H9 (cell line): ENCODE measurements at regions not wholly inside any gene's neighbourhood (a gene's known extent, or its start where the extent isn't known, plus 50 kb on each side); places are given as distances from the start of the nearest gene placed in this dataset.

Experiments
- DNase-seq: peaks from one replicate; pipeline ENCODE4 v3.0.0-alpha.2; 2017
- H2AFZ ChIP-seq: one replicate; pipeline ENCODE4 v1.6.1; 2013; ENCODE audit warnings: mild to moderate bottlenecking, low read length, control low read depth, moderate library complexity
- H2AK5ac ChIP-seq: 2 replicates; pipeline ENCODE4 v1.6.1; 2013; ENCODE audit warnings: low read length, control low read depth, mixed read lengths; ENCODE audit not compliant: insufficient read length
- H2BK120ac ChIP-seq: one replicate; pipeline ENCODE4 v1.6.1; 2013; ENCODE audit warnings: low read depth, mild to moderate bottlenecking, low read length, control low read depth, inconsistent platforms; ENCODE audit not compliant: poor library complexity, severe bottlenecking
- H2BK12ac ChIP-seq: 2 replicates; pipeline ENCODE4 v1.6.1; 2013; ENCODE audit warnings: low read length, control low read depth, mixed read lengths, low read depth; ENCODE audit not compliant: insufficient read length
- H2BK15ac ChIP-seq: 2 replicates; pipeline ENCODE4 v1.6.1; 2013; ENCODE audit warnings: low read depth, low read length, control low read depth
- H2BK20ac ChIP-seq: one replicate; pipeline ENCODE4 v1.6.1; 2013; ENCODE audit warnings: low read depth, mild to moderate bottlenecking, low read length, control low read depth, inconsistent platforms; ENCODE audit not compliant: poor library complexity, severe bottlenecking
- H2BK5ac ChIP-seq: 2 replicates; pipeline ENCODE4 v1.6.1; 2013; ENCODE audit warnings: low read length, control low read depth, mixed read lengths; ENCODE audit not compliant: insufficient read length
- H3K14ac ChIP-seq: 2 replicates; pipeline ENCODE4 v1.6.1; 2013; ENCODE audit warnings: low read length, control low read depth; ENCODE audit not compliant: insufficient read depth
- H3K18ac ChIP-seq: 2 replicates; pipeline ENCODE4 v1.6.1; 2013; ENCODE audit warnings: low read depth, mild to moderate bottlenecking, mixed read lengths, low read length, control low read depth; ENCODE audit not compliant: insufficient read length
- H3K23ac ChIP-seq: 2 replicates; pipeline ENCODE4 v1.6.1; 2013; ENCODE audit warnings: low read length, control low read depth, mixed read lengths, low read depth; ENCODE audit not compliant: insufficient read length
- H3K23me2 ChIP-seq: 2 replicates; pipeline ENCODE4 v1.6.1; 2013; ENCODE audit warnings: low read depth, mild to moderate bottlenecking, mixed read lengths, low read length, control low read depth; ENCODE audit not compliant: insufficient read length, poor library complexity, severe bottlenecking
- H3K27ac ChIP-seq: 2 replicates; pipeline ENCODE4 v1.5.1; 2013; ENCODE audit warnings: low read length, control low read depth, mixed read lengths, low read depth; ENCODE audit not compliant: insufficient read length
- H3K27me3 ChIP-seq: 2 replicates; pipeline ENCODE4 v1.6.1; 2013; ENCODE audit warnings: low read length, control low read depth, inconsistent platforms; ENCODE audit not compliant: insufficient read depth
- H3K4ac ChIP-seq: 2 replicates; pipeline ENCODE4 v1.6.1; 2013; ENCODE audit warnings: low read depth, mild to moderate bottlenecking, control low read depth, inconsistent platforms, low read length, moderate library complexity
- H3K4me1 ChIP-seq: 2 replicates; pipeline ENCODE4 v1.6.1; 2013; ENCODE audit warnings: low read length, control low read depth, inconsistent platforms; ENCODE audit not compliant: insufficient read depth
- H3K4me2 ChIP-seq: 2 replicates; pipeline ENCODE4 v1.6.1; 2013; ENCODE audit warnings: low read length, control low read depth, mixed read lengths; ENCODE audit not compliant: insufficient read length, insufficient read depth
- H3K56ac ChIP-seq: 2 replicates; pipeline ENCODE4 v1.6.1; 2013; ENCODE audit warnings: low read depth, mild to moderate bottlenecking, mixed read lengths, low read length, control low read depth; ENCODE audit not compliant: insufficient read length
- H3K79me1 ChIP-seq: 2 replicates; pipeline ENCODE4 v1.6.1; 2013; ENCODE audit warnings: low read depth, mild to moderate bottlenecking, moderate library complexity, low read length, control low read depth, inconsistent platforms; ENCODE audit not compliant: insufficient read depth, poor library complexity, severe bottlenecking
- H3K79me2 ChIP-seq: 2 replicates; pipeline ENCODE4 v1.6.1; 2013; ENCODE audit warnings: low read length, control low read depth, inconsistent platforms; ENCODE audit not compliant: insufficient read depth
- H3K9ac ChIP-seq: 2 replicates; pipeline ENCODE4 v1.6.1; 2013; ENCODE audit warnings: low read length, control low read depth, mixed read lengths; ENCODE audit not compliant: insufficient read length; ENCODE audit errors: extremely low read depth
- H3K9me3 ChIP-seq: one replicate; pipeline ENCODE4 v1.6.1; 2013; ENCODE audit warnings: low read depth, low read length, inconsistent platforms; ENCODE audit not compliant: control insufficient read depth
- H3T11ph ChIP-seq: one replicate; pipeline ENCODE4 v1.6.1; 2013; ENCODE audit warnings: mild to moderate bottlenecking, low read length, control low read depth, inconsistent platforms
- H4K20me1 ChIP-seq: one replicate; pipeline ENCODE4 v1.6.1; 2013; ENCODE audit not compliant: control insufficient read depth, insufficient read length, insufficient read depth
- H4K5ac ChIP-seq: 2 replicates; pipeline ENCODE4 v1.6.1; 2013; ENCODE audit warnings: low read depth, mild to moderate bottlenecking, mixed read lengths, low read length, control low read depth; ENCODE audit not compliant: insufficient read length
- H4K8ac ChIP-seq: replicated peaks from 2 replicates; pipeline ENCODE4 v1.6.1; 2013; ENCODE audit warnings: low read length, control low read depth, mixed read lengths, low read depth; ENCODE audit not compliant: insufficient read length
- H4K91ac ChIP-seq: 2 replicates; pipeline ENCODE4 v1.6.1; 2013; ENCODE audit warnings: low read depth, mild to moderate bottlenecking, moderate library complexity, mixed read lengths, low read length, control low read depth; ENCODE audit not compliant: insufficient read length
- H3K27ac Mint-ChIP-seq, 3 experiments: 2 replicates in 2 of 3; 3 replicates in 1 of 3; pipeline ENCODE4 v1.8.0; 2020 to 2021; ENCODE audit warnings: mixed read lengths in 3 of 3, mild to moderate bottlenecking in 1 of 3, moderate library complexity in 1 of 3
- H3K27me3 Mint-ChIP-seq: 2 replicates; pipeline ENCODE4 v1.8.0; 2021; ENCODE audit warnings: low read depth, mild to moderate bottlenecking, moderate library complexity, mixed read lengths
- H3K36me3 Mint-ChIP-seq, 3 experiments: 2 replicates in 2 of 3; 3 replicates in 1 of 3; pipeline ENCODE4 v1.8.0; 2020 to 2021; ENCODE audit warnings: low read depth in 3 of 3, mixed read lengths in 3 of 3; ENCODE audit not compliant: insufficient read depth in 1 of 3
- H3K4me1 Mint-ChIP-seq, 2 experiments: 2 replicates each; pipeline ENCODE4 v1.8.0; 2020; ENCODE audit warnings: mixed read lengths in 2 of 2
- H3K4me3 Mint-ChIP-seq, 2 experiments: 2 replicates in 1 of 2; 3 replicates in 1 of 2; pipeline ENCODE4 v1.8.0; 2020 to 2021; ENCODE audit warnings: mild to moderate bottlenecking in 2 of 2, mixed read lengths in 2 of 2, moderate library complexity in 1 of 2
- H3K9me3 Mint-ChIP-seq, 2 experiments: 2 replicates in 1 of 2; 3 replicates in 1 of 2; pipeline ENCODE4 v1.8.0; 2020; ENCODE audit warnings: mild to moderate bottlenecking in 2 of 2, mixed read lengths in 2 of 2, moderate library complexity in 1 of 2
- CTCF ChIP-seq: fragments of 200-600 bp; sonication (generic); conservative IDR thresholded peaks from 3 replicates; pipeline ENCODE4 v1.8.0; 2021; ENCODE audit warnings: antibody characterized with exemption, mild to moderate bottlenecking
- WGBS: extraction: QIAGEN DNeasy Blood & Tissue Kit; methylation state at CpG from one replicate; pipeline ENCODE4 v1.1.7; 2013; ENCODE audit warnings: missing lambda C conversion rate, low lambda C conversion rate, mixed read lengths; ENCODE audit not compliant: insufficient read length; ENCODE audit errors: extremely low coverage; 5-methylcytosine and 5-hydroxymethylcytosine counted together

- H3K27ac ChIP-seq = peak overlapping the region; percentile 62
- Mint-ChIP-seq H3K4me3 (no peak overlapping the region; a peak in 1 of 5 replicates), H3K4me1 (peaks cover 47 to 53% of the 10 kb centered on the region in 2 experiments), H3K27me3 (no peaks in the 10 kb centered on the region), H3K27ac (peak overlapping the region; percentile 74 to 99 (median 95)), H3K9me3 (peaks cover 31 to 32% of the 10 kb centered on the region in 2 experiments), H3K36me3 (peaks cover 32 to 53% (median 46%) of the 10 kb centered on the region in 3 experiments)
- no peak overlapping the region for H3K18ac ChIP-seq
- no peaks in the 10 kb centered on the region for H4K20me1 ChIP-seq
- H3K23me2 ChIP-seq = no peaks in the 10 kb centered on the region
- no peak overlapping the region for H4K5ac ChIP-seq
- H3K9me3 ChIP-seq = peaks cover 17% of the 10 kb centered on the region
- no peak overlapping the region for H3K9ac ChIP-seq
- no peak overlapping the region for H4K8ac ChIP-seq
- no CpG with 5 or more reads among the region's 3 CpGs for WGBS
- peaks cover 8% of the 10 kb centered on the region; the same call in 1 of the 2 replicates for H3K4me1 ChIP-seq
- no peak overlapping the region for H2BK20ac ChIP-seq
- H2BK15ac ChIP-seq = no peak overlapping the region
- H3K27me3 ChIP-seq = no peaks in the 10 kb centered on the region
- no peak overlapping the region for H3K23ac ChIP-seq
- no peak overlapping the region for H3K14ac ChIP-seq
- no peak for DNase-seq
- no peak overlapping the region for H3K56ac ChIP-seq
- H3K79me1 ChIP-seq = no peaks in the 10 kb centered on the region
- TF ChIP-seq CTCF = no peak
- H2BK120ac ChIP-seq = no peak overlapping the region
- H3K4ac ChIP-seq = no peak overlapping the region
- H4K91ac ChIP-seq = no peak overlapping the region
- no peak overlapping the region for H2AK5ac ChIP-seq
- no peak overlapping the region for H2BK12ac ChIP-seq
- H2BK5ac ChIP-seq = no peak overlapping the region
- no peak overlapping the region for H3K4me2 ChIP-seq
- no peak overlapping the region for H2AFZ ChIP-seq
- no peak overlapping the region for H3T11ph ChIP-seq
- no peaks in the 10 kb centered on the region for H3K79me2 ChIP-seq
Measured at GRCh38 chr10:10164848-10165247, 852.8 kb upstream of the CELF2 start.
